Karpas-422 (cell line): ENCODE measurements at regions not wholly inside any gene's neighbourhood (a gene's known extent, or its start where the extent isn't known, plus 50 kb on each side); places are given as distances from the start of the nearest gene placed in this dataset.

Source experiments
- DNase-seq: peaks from one replicate; pipeline ENCODE4 v3.0.0-alpha.2; 2015
- H2AFZ ChIP-seq: fragments of 200-600 bp; sonication (generic); 2 replicates; pipeline ENCODE4 v1.6.1; 2014; ENCODE audit warnings: antibody characterized with exemption, low read length, mixed read lengths
- H3K27ac ChIP-seq: fragments of 200-600 bp; sonication (generic); 2 replicates; pipeline ENCODE4 v1.5.1; 2014; ENCODE audit warnings: mild to moderate bottlenecking, low read length, moderate library complexity
- H3K27me3 ChIP-seq: fragments of 200-600 bp; sonication (generic); 2 replicates; pipeline ENCODE4 v1.6.1; 2014; ENCODE audit warnings: low read length, mixed read lengths
- H3K36me3 ChIP-seq: fragments of 200-600 bp; sonication (generic); 2 replicates; pipeline ENCODE4 v1.6.1; 2014; ENCODE audit warnings: low read length, mixed read lengths; ENCODE audit not compliant: insufficient read depth
- H3K4me1 ChIP-seq: fragments of 200-600 bp; sonication (generic); 2 replicates; pipeline ENCODE4 v1.6.1; 2014; ENCODE audit warnings: mild to moderate bottlenecking, low read length, mixed read lengths
- H3K4me2 ChIP-seq: fragments of 200-600 bp; sonication (generic); 2 replicates; pipeline ENCODE4 v1.6.1; 2014; ENCODE audit warnings: low read length, low read depth, mild to moderate bottlenecking; ENCODE audit not compliant: poor library complexity, severe bottlenecking
- H3K4me3 ChIP-seq: fragments of 200-600 bp; sonication (generic); 2 replicates; pipeline ENCODE4 v1.5.1; 2014; ENCODE audit warnings: mild to moderate bottlenecking, antibody characterized with exemption, low read length, mixed read lengths
- H3K79me2 ChIP-seq: fragments of 200-600 bp; sonication (generic); 2 replicates; pipeline ENCODE4 v1.6.1; 2014; ENCODE audit warnings: mild to moderate bottlenecking, low read length, mixed read lengths
- H3K9ac ChIP-seq: fragments of 200-600 bp; sonication (generic); 2 replicates; pipeline ENCODE4 v1.6.0; 2014; ENCODE audit warnings: low read length
- H3K9me2 ChIP-seq: fragments of 200-600 bp; sonication (generic), shearing (Covaris generic); replicated peaks from 2 replicates; pipeline ENCODE4 v1.6.0; 2014; ENCODE audit warnings: mild to moderate bottlenecking, low read length, moderate library complexity; ENCODE audit not compliant: insufficient read depth
- H3K9me3 ChIP-seq: fragments of 300-700, 200-600 bp; sonication (generic); 2 replicates; pipeline ENCODE4 v1.6.1; 2014; ENCODE audit warnings: low read length, mixed read lengths
- H4K20me1 ChIP-seq: fragments of 200-600 bp; sonication (generic); 2 replicates; pipeline ENCODE4 v1.6.1; 2014; ENCODE audit warnings: mild to moderate bottlenecking, antibody characterized with exemption, low read length, low read depth; ENCODE audit not compliant: insufficient read depth

- Histone ChIP-seq H3K27ac (no peak overlapping the region), H3K4me3 (no peak overlapping the region), H3K27me3 (no peaks in the 10 kb centered on the region), H3K9ac (no peak overlapping the region), H2AFZ (no peak overlapping the region), H4K20me1 (no peaks in the 10 kb centered on the region), H3K4me2 (no peak overlapping the region), H3K9me2 (no peaks in the 10 kb centered on the region), H3K36me3 (no peaks in the 10 kb centered on the region), H3K79me2 (no peaks in the 10 kb centered on the region), H3K9me3 (no peaks in the 10 kb centered on the region), H3K4me1 (no peaks in the 10 kb centered on the region)
- DNase-seq: no peak
Observed at GRCh38 chr7:124692425-124692824, 73.2 kb downstream of the GPR37 start.

- H3K36me3 ChIP-seq: no peaks in the 10 kb centered on the region
- H3K9me3 ChIP-seq: no peaks in the 10 kb centered on the region
- no peak for DNase-seq
- no peak overlapping the region for H3K4me2 ChIP-seq
- no peak overlapping the region for H3K27ac ChIP-seq
- H3K9ac ChIP-seq: no peak overlapping the region
- no peak overlapping the region for H2AFZ ChIP-seq
- H3K4me3 ChIP-seq: no peak overlapping the region
- no peaks in the 10 kb centered on the region for H3K9me2 ChIP-seq
- no peaks in the 10 kb centered on the region for H3K79me2 ChIP-seq
- H4K20me1 ChIP-seq: no peaks in the 10 kb centered on the region
- H3K27me3 ChIP-seq: no peaks in the 10 kb centered on the region
- no peaks in the 10 kb centered on the region for H3K4me1 ChIP-seq
Observed at GRCh38 chr7:124690840-124691239, 74.8 kb downstream of the GPR37 start.

- Histone ChIP-seq H3K4me2 (no peak overlapping the region), H3K27ac (no peak overlapping the region), H3K9me3 (no peaks in the 10 kb centered on the region), H4K20me1 (no peaks in the 10 kb centered on the region), H2AFZ (no peak overlapping the region), H3K9ac (no peak overlapping the region), H3K79me2 (no peaks in the 10 kb centered on the region), H3K27me3 (no peaks in the 10 kb centered on the region), H3K36me3 (no peaks in the 10 kb centered on the region), H3K9me2 (no peaks in the 10 kb centered on the region), H3K4me1 (no peaks in the 10 kb centered on the region), H3K4me3 (no peak overlapping the region)
- DNase-seq: no peak
Observed at GRCh38 chr7:124689931-124690330, 75.7 kb downstream of the GPR37 start.

- no peaks in the 10 kb centered on the region for H3K9me2 ChIP-seq
- no peaks in the 10 kb centered on the region for H3K27me3 ChIP-seq
- no peak overlapping the region for H3K4me3 ChIP-seq
- no peak overlapping the region for H2AFZ ChIP-seq
- H3K9me3 ChIP-seq: no peaks in the 10 kb centered on the region
- H4K20me1 ChIP-seq: no peaks in the 10 kb centered on the region
- no peaks in the 10 kb centered on the region for H3K36me3 ChIP-seq
- DNase-seq: no peak
- no peak overlapping the region for H3K9ac ChIP-seq
- H3K79me2 ChIP-seq: no peaks in the 10 kb centered on the region
- no peak overlapping the region for H3K27ac ChIP-seq
- H3K4me2 ChIP-seq: no peak overlapping the region
- no peaks in the 10 kb centered on the region for H3K4me1 ChIP-seq
Observed at GRCh38 chr7:124689523-124689922, 76.1 kb downstream of the GPR37 start.

- no peaks in the 10 kb centered on the region for H3K9me2 ChIP-seq
- H3K79me2 ChIP-seq: no peaks in the 10 kb centered on the region
- DNase-seq: no peak
- no peaks in the 10 kb centered on the region for H3K4me1 ChIP-seq
- H3K27me3 ChIP-seq: no peaks in the 10 kb centered on the region
- H3K9me3 ChIP-seq: no peaks in the 10 kb centered on the region
- no peak overlapping the region for H3K27ac ChIP-seq
- H4K20me1 ChIP-seq: no peaks in the 10 kb centered on the region
- no peak overlapping the region for H3K9ac ChIP-seq
- H3K4me3 ChIP-seq: no peak overlapping the region
- H3K4me2 ChIP-seq: no peak overlapping the region
- H3K36me3 ChIP-seq: no peaks in the 10 kb centered on the region
- H2AFZ ChIP-seq: no peak overlapping the region
Observed at GRCh38 chr7:124688991-124689390, 76.6 kb downstream of the GPR37 start.

GRCh38 chr7:124686543-124687171, 78.9 kb downstream of the GPR37 start:
- Histone ChIP-seq H3K9ac (no peak overlapping the region), H3K4me2 (no peak overlapping the region), H3K4me3 (no peak overlapping the region), H3K27ac (no peak overlapping the region), H3K79me2 (no peaks in the 10 kb centered on the region), H3K27me3 (no peaks in the 10 kb centered on the region), H3K9me2 (no peaks in the 10 kb centered on the region), H3K36me3 (no peaks in the 10 kb centered on the region), H3K4me1 (no peaks in the 10 kb centered on the region), H3K9me3 (no peaks in the 10 kb centered on the region), H4K20me1 (no peaks in the 10 kb centered on the region), H2AFZ (no peak overlapping the region)
- no peak for DNase-seq

GRCh38 chr7:124681946-124682345, 83.6 kb downstream of the GPR37 start:
- no peaks in the 10 kb centered on the region for H3K9me3 ChIP-seq
- H3K79me2 ChIP-seq: no peaks in the 10 kb centered on the region
- no peak overlapping the region for H3K4me3 ChIP-seq
- no peaks in the 10 kb centered on the region for H3K27me3 ChIP-seq
- H3K9ac ChIP-seq: no peak overlapping the region
- H2AFZ ChIP-seq: no peak overlapping the region
- H3K9me2 ChIP-seq: no peaks in the 10 kb centered on the region
- H3K4me2 ChIP-seq: no peak overlapping the region
- no peaks in the 10 kb centered on the region for H4K20me1 ChIP-seq
- no peak for DNase-seq
- H3K36me3 ChIP-seq: no peaks in the 10 kb centered on the region
- no peaks in the 10 kb centered on the region for H3K4me1 ChIP-seq
- no peak overlapping the region for H3K27ac ChIP-seq

- Histone ChIP-seq H3K9me2 (no peaks in the 10 kb centered on the region), H3K4me3 (no peak overlapping the region), H3K9ac (no peak overlapping the region), H3K4me1 (no peaks in the 10 kb centered on the region), H3K27ac (no peak overlapping the region), H3K79me2 (no peaks in the 10 kb centered on the region), H3K27me3 (no peaks in the 10 kb centered on the region), H3K36me3 (no peaks in the 10 kb centered on the region), H4K20me1 (no peaks in the 10 kb centered on the region), H3K9me3 (no peaks in the 10 kb centered on the region), H2AFZ (no peak overlapping the region), H3K4me2 (no peak overlapping the region)
- DNase-seq: no peak
Observed at GRCh38 chr7:124680304-124680703, 85.3 kb downstream of the GPR37 start.
